Thyroid gland (tissue), 4 donors: ENCODE measurements at regions not wholly inside any gene's neighbourhood (a gene's known extent, or its start where the extent isn't known, plus 50 kb on each side); places are given as distances from the start of the nearest gene placed in this dataset.

Experiments
- POLR2A ChIP-seq, 2 donors: fragments of 450-650 bp; IDR thresholded peaks; one replicate each; pipeline ENCODE4 v1.6.1; 2017; ENCODE audit warnings: antibody characterized with exemption in 2 of 2, mild to moderate bottlenecking in 2 of 2, moderate library complexity in 1 of 2
- TF ChIP-seq, protein P1 (sequence below), 6 experiments: fragments of 200-600 bp in 3 of 6; fragments of 450-650 bp in 3 of 6; sonication (generic) in 3 of 6; IDR thresholded peaks; one replicate each; pipeline ENCODE4 v1.5.1; 2016 to 2019; ENCODE audit warnings: antibody characterized with exemption in 6 of 6, mild to moderate bottlenecking in 2 of 6, inconsistent platforms in 1 of 6, moderate library complexity in 1 of 6

DNA sequence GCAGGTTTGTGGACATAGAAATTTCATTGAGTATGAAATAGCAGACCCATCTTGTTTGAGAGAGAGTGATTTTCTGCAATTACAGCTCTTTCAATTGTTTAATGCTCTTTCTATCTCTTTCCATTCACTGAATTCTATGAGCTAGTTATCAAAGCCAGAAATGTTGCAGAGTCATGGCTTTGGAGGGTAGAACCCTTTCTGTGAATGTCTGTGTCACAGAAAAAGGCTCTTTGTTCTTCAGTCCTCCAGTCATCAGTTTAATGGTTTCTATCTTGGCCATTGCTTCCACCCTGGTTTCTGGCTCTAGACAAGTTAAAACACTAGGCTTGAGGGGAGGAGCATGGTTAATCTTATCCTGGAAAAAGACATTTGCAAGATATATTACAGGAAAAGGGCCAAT is 655.0 kb downstream of the STK39 start:
- TF ChIP-seq POLR2A (IDR thresholded peaks at IDR 0.05): no peak
- TF ChIP-seq, protein P1, sequence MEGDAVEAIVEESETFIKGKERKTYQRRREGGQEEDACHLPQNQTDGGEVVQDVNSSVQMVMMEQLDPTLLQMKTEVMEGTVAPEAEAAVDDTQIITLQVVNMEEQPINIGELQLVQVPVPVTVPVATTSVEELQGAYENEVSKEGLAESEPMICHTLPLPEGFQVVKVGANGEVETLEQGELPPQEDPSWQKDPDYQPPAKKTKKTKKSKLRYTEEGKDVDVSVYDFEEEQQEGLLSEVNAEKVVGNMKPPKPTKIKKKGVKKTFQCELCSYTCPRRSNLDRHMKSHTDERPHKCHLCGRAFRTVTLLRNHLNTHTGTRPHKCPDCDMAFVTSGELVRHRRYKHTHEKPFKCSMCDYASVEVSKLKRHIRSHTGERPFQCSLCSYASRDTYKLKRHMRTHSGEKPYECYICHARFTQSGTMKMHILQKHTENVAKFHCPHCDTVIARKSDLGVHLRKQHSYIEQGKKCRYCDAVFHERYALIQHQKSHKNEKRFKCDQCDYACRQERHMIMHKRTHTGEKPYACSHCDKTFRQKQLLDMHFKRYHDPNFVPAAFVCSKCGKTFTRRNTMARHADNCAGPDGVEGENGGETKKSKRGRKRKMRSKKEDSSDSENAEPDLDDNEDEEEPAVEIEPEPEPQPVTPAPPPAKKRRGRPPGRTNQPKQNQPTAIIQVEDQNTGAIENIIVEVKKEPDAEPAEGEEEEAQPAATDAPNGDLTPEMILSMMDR (IDR thresholded peaks at IDR 0.05): no peak
